GM12872 (cell line): ENCODE measurements at regions not wholly inside any gene's neighbourhood (a gene's known extent, or its start where the extent isn't known, plus 50 kb on each side); places are given as distances from the start of the nearest gene placed in this dataset.

ENCODE experiments used
- CTCF ChIP-seq: IDR thresholded peaks from 3 replicates; pipeline ENCODE4 v1.5.1; 2011; ENCODE audit warnings: low read depth, mild to moderate bottlenecking, low read length, moderate library complexity; ENCODE audit not compliant: insufficient read depth

- no peak for TF ChIP-seq CTCF
Observed at GRCh38 chr6:10302566-10303235, 112.2 kb downstream of the TFAP2A start.

- TF ChIP-seq CTCF: no peak
Observed at GRCh38 chr6:10300071-10300470, 114.8 kb downstream of the TFAP2A start.

- no peak for TF ChIP-seq CTCF
Observed at GRCh38 chr6:10297832-10298231, 117.0 kb downstream of the TFAP2A start.

GRCh38 chr6:10278746-10279145, 136.1 kb downstream of the TFAP2A start:
- no peak for TF ChIP-seq CTCF

GRCh38 chr6:10276660-10277287, 138.1 kb downstream of the TFAP2A start:
- no peak for TF ChIP-seq CTCF

- TF ChIP-seq CTCF: no peak
Observed at GRCh38 chr6:10276106-10276505, 138.8 kb downstream of the TFAP2A start.

- TF ChIP-seq CTCF: no peak
Observed at GRCh38 chr6:10272591-10272990, 142.3 kb downstream of the TFAP2A start.

GRCh38 chr6:10271982-10272381, 142.9 kb downstream of the TFAP2A start:
- no peak for TF ChIP-seq CTCF
